Fibroblast of skin of left quadriceps (primary cell): ENCODE measurements at regions not wholly inside any gene's neighbourhood (a gene's known extent, or its start where the extent isn't known, plus 50 kb on each side); places are given as distances from the start of the nearest gene placed in this dataset.

Experiments used
- DNase-seq, 2 experiments: peaks; one replicate each; pipeline ENCODE4 v3.0.0-alpha.2; 2013; ENCODE audit warnings: low read depth in 2 of 2

DNA sequence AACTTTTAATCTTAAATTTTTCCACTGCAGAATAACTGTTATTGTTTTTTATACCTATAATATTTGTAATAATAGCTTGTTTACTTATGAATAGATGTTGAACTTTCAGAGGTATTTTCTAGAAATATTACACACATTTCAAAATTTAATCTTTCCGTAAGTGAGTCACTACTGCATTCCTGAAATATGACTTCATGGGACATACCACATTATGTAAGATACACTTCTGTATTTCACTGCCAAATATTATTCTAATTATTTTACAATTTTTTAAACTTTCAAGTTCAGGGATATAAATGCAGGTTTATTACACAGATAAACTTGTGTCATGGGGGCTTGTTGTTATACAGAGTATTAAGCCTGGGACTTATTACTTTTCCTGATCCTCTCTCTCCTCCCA lies 2220.5 kb downstream of the NCAM2 start:
- DNase-seq = no peak

DNA sequence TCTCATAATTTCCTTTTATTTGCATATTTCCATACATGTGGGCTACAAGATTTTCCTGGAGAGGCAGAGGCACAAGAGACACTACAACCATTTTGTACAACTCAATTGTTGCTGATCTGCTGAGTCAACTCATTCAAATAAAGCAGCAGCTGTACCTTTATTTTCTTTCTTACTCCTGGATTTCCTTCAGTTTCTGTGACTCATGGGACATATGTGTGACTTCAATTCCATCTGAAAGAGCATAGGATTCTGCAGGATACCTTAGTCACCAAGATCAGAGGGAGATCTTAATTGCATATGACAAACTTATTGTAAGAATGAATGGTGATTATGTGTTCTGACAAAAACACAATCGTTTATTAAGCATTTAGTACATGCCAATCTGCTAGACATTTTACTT lies 2219.4 kb downstream of the NCAM2 start:
- no peak for DNase-seq

DNA sequence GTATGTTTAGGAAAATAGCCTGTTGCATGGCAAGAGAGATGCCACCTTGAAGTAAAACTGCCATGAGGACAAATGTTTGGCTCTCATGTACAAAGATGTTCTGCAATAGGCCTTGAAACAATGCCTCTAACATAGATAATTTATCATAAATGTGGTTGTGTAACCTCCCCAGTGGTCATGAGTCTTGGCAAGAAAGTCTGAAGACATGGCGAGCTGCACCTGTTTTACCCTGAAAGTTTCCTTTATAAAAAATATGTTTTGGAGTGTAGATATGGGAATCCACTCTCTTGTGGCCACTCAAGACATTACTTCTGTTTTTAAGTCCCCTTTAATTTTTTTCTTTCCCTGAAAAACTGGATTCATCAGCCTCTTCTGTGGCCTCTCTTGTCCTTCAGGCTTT lies 2217.1 kb downstream of the NCAM2 start:
- no peak for DNase-seq
